GM10266 (cell line): ENCODE measurements at regions not wholly inside any gene's neighbourhood (a gene's known extent, or its start where the extent isn't known, plus 50 kb on each side); places are given as distances from the start of the nearest gene placed in this dataset.

ENCODE experiments used
- DNase-seq: peaks from one replicate; pipeline ENCODE4 v3.0.0; 2012; ENCODE audit errors: extremely low spot score
- CTCF ChIP-seq: IDR thresholded peaks from 2 replicates; pipeline ENCODE4 v1.5.1; 2012; ENCODE audit warnings: mild to moderate bottlenecking, low read depth; ENCODE audit not compliant: control insufficient read depth, insufficient read depth; ENCODE audit errors: missing control alignments

GRCh38 chr13:106865716-106866440 is 297.9 kb upstream of the ARGLU1 start:
- TF ChIP-seq CTCF, result no peak
- DNase-seq, result no peak

- TF ChIP-seq CTCF, result no peak
- DNase-seq, result no peak
Observed at GRCh38 chr13:106859533-106859904, 291.6 kb upstream of the ARGLU1 start.

GRCh38 chr13:106858903-106859532 is 291.1 kb upstream of the ARGLU1 start:
- DNase-seq, result no peak
- no peak for TF ChIP-seq CTCF

- no peak for DNase-seq
- no peak for TF ChIP-seq CTCF
Observed at GRCh38 chr13:106852436-106852835, 284.5 kb upstream of the ARGLU1 start.

- DNase-seq, result no peak
- TF ChIP-seq CTCF, result no peak
Observed at GRCh38 chr13:106850973-106851650, 283.2 kb upstream of the ARGLU1 start.

- DNase-seq, result no peak
Observed at GRCh38 chr13:106846571-106847448, 278.9 kb upstream of the ARGLU1 start.

More at GRCh38 chr13:106846571-106847448, 278.9 kb upstream of the ARGLU1 start:
- TF ChIP-seq CTCF, result no peak
